Breast epithelium (tissue), 3 donors: ENCODE measurements at regions not wholly inside any gene's neighbourhood (a gene's known extent, or its start where the extent isn't known, plus 50 kb on each side); places are given as distances from the start of the nearest gene placed in this dataset.

Source experiments
- POLR2A ChIP-seq: fragments of 450-650 bp; IDR thresholded peaks from one replicate; pipeline ENCODE4 v1.6.1; 2016; ENCODE audit warnings: antibody characterized with exemption, mild to moderate bottlenecking, moderate library complexity
- POLR2AphosphoS5 ChIP-seq, 3 donors: sonication (generic); formaldehyde crosslinking; IDR thresholded peaks; one replicate each; pipeline ENCODE4 v1.6.1; 2017; ENCODE audit warnings: antibody characterized with exemption in 3 of 3

GRCh38 chr7:66539902-66540375 is 88.7 kb upstream of the KCTD7 start:
- TF ChIP-seq POLR2A (no peak), POLR2AphosphoS5 (IDR thresholded peaks at IDR 0.05) (no peak)
